GM18511 (cell line): ENCODE measurements at regions not wholly inside any gene's neighbourhood (a gene's known extent, or its start where the extent isn't known, plus 50 kb on each side); places are given as distances from the start of the nearest gene placed in this dataset.
"Not testable (repeated sequence)": the region's sequence is repeated elsewhere in the genome, so short reads cannot be mapped to it uniquely, and the experiment has no call there.

Experiments used
- ATAC-seq: cut with Tn5 transposase; IDR thresholded peaks from one replicate; pipeline ENCODE4 v1.9.1; 2021; ENCODE audit warnings: mild to moderate bottlenecking, moderate library complexity; ENCODE audit not compliant: unreplicated experiment

- no peak for ATAC-seq
These were observed 87.2 kb upstream of the KIF5B start for GRCh38 chr10:32143302-32143847.

- ATAC-seq, result no peak
These were observed 86.4 kb upstream of the KIF5B start for GRCh38 chr10:32142646-32143045.

GRCh38 chr10:32141018-32141807 is 85.0 kb upstream of the KIF5B start:
- no peak for ATAC-seq

- no peak for ATAC-seq
These were observed 84.2 kb upstream of the KIF5B start for GRCh38 chr10:32140403-32140802.

- ATAC-seq, result no peak
These were observed 83.2 kb upstream of the KIF5B start for GRCh38 chr10:32139223-32140073.

GRCh38 chr10:32136927-32137326 is 80.7 kb upstream of the KIF5B start:
- not testable (repeated sequence) for ATAC-seq

- ATAC-seq, result not testable (repeated sequence)
These were observed 79.6 kb upstream of the KIF5B start for GRCh38 chr10:32135796-32136195.

GRCh38 chr10:32132357-32132946 is 76.2 kb upstream of the KIF5B start:
- ATAC-seq, result no peak

- no peak for ATAC-seq
These were observed 75.2 kb upstream of the KIF5B start for GRCh38 chr10:32131388-32131787.

GRCh38 chr10:32130788-32131187 is 74.6 kb upstream of the KIF5B start:
- ATAC-seq, result no peak

GRCh38 chr10:32125023-32125422 is 68.8 kb upstream of the KIF5B start:
- ATAC-seq, result no peak

- no peak for ATAC-seq
These were observed 66.8 kb upstream of the KIF5B start for GRCh38 chr10:32123021-32123420.

- ATAC-seq, result no peak
These were observed 65.4 kb upstream of the KIF5B start for GRCh38 chr10:32121648-32122047.

- ATAC-seq, result no peak
These were observed 63.9 kb upstream of the KIF5B start for GRCh38 chr10:32120147-32120546.

GRCh38 chr10:32114508-32114907 is 58.3 kb upstream of the KIF5B start:
- ATAC-seq, result no peak

GRCh38 chr10:32112055-32112454 is 55.8 kb upstream of the KIF5B start:
- no peak for ATAC-seq

- ATAC-seq, result no peak
These were observed 55.4 kb upstream of the KIF5B start for GRCh38 chr10:32111585-32111984.

- no peak for ATAC-seq
These were observed 54.6 kb upstream of the KIF5B start for GRCh38 chr10:32110790-32111189.

- ATAC-seq, result no peak
These were observed 53.4 kb upstream of the KIF5B start for GRCh38 chr10:32109603-32110002.
